ENCODE measurements at regions not wholly inside any gene's neighbourhood (a gene's known extent, or its start where the extent isn't known, plus 50 kb on each side); places are given as distances from the start of the nearest gene placed in this dataset.

DNA sequence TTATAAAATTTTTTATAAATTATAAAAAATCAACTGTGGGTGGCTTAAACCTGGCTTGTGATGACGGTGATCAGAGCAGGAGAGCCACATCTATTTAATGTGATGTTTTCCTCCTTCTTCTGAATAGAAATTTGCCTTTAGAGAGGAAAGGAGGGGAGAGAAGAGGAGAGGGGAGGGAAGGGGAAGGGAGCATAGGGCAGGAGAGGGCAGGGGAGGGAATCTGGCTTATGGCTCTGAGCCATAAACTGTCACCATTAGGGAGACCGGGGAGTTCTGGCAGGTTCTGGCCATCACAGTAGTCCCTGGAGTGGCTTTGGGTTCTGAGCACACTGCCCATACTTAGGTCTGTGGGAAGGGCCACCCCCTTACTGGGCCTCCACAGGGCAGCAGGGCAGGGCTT lies 167.8 kb downstream of the ENGASE start:
- DNase-seq: no peak

- no peak for DNase-seq
These were observed 167.0 kb downstream of the ENGASE start for GRCh38 chr17:79241616-79242015.

DNA sequence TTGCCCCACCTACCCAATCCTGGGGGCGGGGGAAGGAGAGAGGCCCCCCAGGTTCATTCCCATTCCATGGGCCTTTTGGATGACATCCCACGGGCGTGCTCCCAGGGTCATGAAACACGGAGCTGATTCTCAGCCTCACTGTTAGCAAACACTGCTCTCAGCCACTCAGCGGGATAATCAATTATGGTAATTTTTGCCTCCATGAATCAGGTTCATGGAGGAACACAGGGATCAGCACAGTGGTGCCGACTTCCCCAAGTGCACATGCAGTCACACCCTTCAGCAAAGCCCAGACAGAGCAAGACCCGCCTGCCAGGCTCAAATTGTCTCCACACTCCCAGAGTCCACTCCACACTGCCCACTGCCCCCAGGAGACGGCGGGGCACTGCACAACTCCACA lies 164.6 kb downstream of the ENGASE start:
- DNase-seq: no peak

GRCh38 chr17:79237448-79238053 lies 162.9 kb downstream of the ENGASE start:
- DNase-seq: no peak

DNA sequence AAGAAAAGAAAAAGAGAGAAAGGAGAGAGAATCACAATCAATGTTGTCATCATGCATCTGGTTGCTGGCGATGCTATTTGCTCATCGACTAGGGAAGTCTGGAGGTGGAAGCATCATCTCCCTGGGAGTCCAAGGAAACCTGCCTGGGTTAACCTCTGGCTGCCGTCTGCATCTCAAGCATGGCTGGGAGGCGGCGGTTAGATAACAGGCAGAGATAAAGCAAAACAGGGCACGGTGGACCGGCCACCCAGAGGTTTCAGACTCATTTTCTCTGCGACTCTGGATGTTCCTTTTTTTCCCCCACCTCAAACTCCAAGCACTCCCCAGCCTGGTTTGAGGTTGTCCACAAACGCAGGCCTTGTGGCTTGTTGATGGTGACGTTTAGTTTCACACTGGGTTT lies 161.2 kb downstream of the ENGASE start:
- DNase-seq: no peak

GRCh38 chr17:79233916-79234551 lies 159.4 kb downstream of the ENGASE start:
- DNase-seq: no peak

DNA sequence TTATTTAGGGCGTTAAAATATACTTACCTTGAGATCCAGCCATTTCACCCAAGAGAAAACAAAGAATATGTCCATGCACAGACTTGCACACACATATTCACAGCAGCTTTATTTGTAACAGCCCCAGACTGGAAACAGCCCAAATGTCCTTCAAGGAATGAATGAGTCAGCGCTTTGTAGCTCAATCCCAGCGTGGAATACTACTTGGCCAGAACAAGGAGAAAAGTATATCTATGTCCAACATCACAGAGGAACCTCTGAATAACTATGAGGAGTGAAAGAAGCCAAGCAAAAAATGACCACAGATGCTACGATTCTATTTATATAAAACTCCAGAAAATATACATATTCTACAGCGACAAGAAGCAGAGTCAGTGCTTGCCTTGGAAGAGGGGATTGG lies 158.3 kb downstream of the ENGASE start:
- no peak for DNase-seq

DNA sequence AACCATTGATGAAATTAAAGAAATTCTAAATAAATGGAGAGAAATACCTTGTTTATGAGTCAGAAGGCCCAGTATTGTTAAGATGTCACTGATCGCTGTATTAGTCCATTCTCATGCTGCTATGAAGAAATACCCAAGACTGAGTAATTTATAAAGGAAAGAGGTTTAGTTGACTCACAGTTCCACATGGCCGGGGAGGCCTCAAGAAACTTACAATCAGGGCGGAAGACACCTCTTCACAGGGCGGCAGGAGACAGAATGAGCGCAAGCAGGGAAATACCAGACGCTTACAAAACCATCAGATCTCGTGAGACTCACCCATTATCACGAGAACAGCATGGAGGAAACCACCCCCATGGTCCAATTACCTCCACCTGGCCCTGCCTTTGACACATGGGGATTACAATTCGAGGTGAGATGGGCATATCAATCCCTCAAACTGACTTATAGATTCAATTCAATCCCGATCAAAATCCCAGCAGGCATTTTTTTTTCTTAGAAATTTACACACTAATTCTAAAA lies 157.2 kb downstream of the ENGASE start:
- no peak for DNase-seq

GRCh38 chr17:79230576-79230975 lies 156.0 kb downstream of the ENGASE start:
- DNase-seq: no peak

- no peak for DNase-seq
These were observed 151.4 kb downstream of the ENGASE start for GRCh38 chr17:79226037-79226436.

DNA sequence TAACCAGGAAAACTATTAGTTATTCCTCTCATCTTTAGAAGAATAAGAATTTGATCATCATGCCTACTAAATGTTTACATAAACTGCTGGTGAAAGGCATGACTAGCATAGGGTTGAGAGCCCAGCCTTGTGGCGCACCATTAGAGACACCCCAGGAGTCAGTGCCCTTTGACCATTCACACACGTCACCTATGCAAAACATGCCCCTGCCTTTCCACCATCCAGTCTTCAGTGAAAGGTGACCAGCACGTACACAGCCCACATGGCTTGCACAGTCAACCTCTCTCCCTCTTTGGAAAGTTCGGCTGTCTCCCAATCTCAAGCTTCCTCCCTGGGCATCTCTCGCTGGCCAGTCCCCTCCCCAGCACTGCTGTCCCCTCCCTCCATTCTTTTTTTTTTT lies 150.3 kb downstream of the ENGASE start:
- no peak for DNase-seq

- no peak for DNase-seq
These were observed 149.9 kb downstream of the ENGASE start for GRCh38 chr17:79224476-79224875.

GRCh38 chr17:79223953-79224352 lies 149.3 kb downstream of the ENGASE start:
- DNase-seq: no peak

DNA sequence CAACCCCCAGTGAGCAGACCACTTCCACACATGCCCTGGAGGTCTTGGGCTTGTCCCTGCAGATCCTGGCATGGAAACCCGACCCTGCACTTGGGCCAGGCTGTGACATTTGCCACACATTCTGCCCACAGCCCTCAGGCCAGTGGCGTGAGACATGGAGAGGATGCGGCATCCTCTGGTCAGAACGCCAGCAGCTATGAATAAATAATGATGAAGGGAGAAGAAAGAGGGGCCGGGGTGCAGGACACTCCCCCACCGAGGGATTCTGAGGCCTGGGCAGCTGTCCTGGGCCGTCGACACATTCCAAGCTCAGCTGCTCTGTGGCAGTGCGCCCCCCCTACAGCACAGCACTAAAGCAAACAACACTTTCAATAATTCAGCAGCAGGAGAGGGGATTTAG lies 148.8 kb downstream of the ENGASE start:
- no peak for DNase-seq

GRCh38 chr17:79221597-79221996 lies 147.0 kb downstream of the ENGASE start:
- no peak for DNase-seq

GRCh38 chr17:79220713-79221291 lies 146.2 kb downstream of the ENGASE start:
- no peak for DNase-seq

DNA sequence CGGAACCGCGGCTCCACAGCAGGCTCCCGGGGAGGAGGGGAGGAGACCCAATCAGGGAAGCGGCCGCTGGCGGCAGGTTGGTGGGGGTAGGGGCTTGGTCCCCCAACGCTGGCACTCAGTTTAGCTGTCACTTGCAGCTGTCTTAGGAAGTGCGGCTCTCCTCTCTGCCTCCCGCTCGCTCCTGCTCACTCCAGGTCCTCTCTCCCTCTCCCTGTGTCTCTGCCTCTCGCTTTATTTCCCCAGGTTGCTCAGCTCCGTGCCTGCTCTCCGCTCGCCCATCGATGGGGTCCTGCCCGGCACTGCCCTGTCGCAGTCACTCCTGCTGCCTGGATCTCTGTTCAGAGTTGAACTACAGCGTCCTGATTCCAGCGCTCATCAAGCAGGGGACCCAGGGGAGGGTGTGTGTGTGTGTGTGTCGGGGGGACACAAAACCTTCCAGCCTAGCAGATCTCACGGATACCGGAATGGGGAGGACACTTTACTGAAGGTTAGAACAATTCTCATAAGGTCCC lies 145.6 kb downstream of the ENGASE start:
- DNase-seq: no peak

DNA sequence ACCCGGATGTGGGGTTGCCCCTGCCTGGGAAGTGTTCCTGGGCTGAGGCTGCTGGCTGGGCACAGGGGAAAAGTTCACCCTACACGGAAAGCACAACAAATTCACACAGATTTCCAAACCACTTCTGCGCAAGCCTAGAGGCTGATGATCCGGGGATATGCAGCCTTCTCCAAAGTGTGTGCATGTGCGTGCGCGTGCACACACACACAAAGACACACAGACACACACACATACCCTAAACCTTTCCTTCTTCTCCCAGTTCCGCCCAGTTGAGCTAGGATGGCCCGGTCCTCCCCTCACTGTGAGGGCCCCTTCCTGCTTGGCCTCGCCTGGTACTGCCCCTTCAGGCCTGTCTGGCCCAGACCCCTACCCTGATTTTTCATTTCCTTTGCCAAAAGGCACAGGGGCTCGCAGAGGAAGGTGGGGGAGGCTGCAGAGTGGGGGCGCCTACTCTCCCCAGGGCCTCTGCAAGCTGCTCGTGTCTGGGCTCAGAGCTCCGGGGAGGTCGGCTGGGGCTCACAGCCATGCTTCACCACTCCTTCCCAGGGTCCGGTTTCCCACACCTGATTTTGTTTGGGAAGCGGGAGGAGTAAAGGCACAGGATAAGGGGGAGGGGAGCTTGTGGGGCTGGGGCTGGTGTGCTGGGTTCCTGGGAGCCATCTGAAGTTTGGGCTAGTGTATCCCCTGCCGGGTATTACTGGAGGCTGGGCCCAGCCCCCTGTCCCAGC lies 144.7 kb downstream of the ENGASE start:
- no peak for DNase-seq

- DNase-seq: no peak
These were observed 144.2 kb downstream of the ENGASE start for GRCh38 chr17:79218825-79219200.

DNA sequence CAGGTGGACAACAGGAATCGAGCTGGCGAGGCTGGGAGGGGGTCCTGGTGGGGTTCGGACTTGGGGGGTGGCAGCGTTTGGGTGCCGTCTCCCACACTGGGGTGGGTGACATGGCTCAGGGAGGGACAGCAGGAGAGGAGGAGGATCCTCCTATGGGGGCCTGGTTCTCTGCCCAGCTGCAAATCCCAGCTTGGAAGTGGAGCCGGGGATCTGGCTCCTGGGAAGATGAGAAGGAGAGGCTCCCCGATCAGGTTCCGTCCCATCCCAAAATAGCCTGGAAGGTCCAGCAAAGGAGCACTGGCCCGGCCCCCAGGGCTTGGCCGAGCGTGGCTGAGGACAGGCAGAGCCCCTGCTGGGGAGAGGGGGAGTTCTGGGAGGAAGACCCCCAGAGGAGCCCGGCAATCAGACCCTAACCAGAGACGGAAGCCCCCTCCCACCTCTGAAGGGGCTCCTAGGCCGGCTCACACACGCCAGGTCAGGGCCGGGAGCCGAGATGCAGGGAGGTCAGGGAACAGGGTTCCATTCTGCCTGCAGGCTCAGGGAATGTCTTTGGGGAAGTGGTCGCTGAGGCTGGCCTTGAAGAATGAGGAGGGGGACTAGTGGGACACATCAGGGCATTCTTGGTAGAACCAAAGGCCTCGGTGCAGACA lies 143.7 kb downstream of the ENGASE start:
- DNase-seq: no peak

GRCh38 chr17:79217473-79218135 lies 143.0 kb downstream of the ENGASE start:
- DNase-seq: no peak

- DNase-seq: no peak
These were observed 142.2 kb downstream of the ENGASE start for GRCh38 chr17:79216826-79217225.

All from fibroblast of skin of back (primary cell).